Right lung (tissue), 2 donors: ENCODE measurements at regions not wholly inside any gene's neighbourhood (a gene's known extent, or its start where the extent isn't known, plus 50 kb on each side); places are given as distances from the start of the nearest gene placed in this dataset.

Source experiments
- DNase-seq, 2 donors: peaks; one replicate each; pipeline ENCODE4 v3.0.0-alpha.2; 2013

DNA sequence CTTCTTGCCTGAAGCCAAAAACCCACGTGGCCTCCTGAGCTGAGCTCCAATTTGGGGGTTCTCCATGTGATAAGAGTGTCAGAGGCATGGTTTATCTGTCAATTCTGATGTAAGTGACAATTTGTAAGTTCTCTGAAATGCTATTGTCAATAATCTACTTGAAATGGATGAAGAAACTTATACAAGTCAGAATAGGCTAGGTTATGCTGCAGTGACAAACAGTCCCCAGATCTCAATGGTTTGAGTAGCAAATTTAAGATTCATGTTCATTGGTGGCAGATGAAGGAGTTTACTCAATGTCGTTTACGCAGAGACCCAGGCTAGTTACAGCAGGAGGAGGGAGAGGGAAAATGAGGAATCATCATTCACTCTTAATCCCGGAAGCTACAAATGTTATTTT is 352.4 kb downstream of the KIF16B start:
- DNase-seq: no peak

GRCh38 chr20:16219182-16219581 is 354.1 kb downstream of the KIF16B start:
- DNase-seq: no peak

GRCh38 chr20:16216914-16217230 is 356.4 kb downstream of the KIF16B start:
- no peak for DNase-seq

GRCh38 chr20:16216227-16216913 is 356.9 kb downstream of the KIF16B start:
- no peak for DNase-seq

DNA sequence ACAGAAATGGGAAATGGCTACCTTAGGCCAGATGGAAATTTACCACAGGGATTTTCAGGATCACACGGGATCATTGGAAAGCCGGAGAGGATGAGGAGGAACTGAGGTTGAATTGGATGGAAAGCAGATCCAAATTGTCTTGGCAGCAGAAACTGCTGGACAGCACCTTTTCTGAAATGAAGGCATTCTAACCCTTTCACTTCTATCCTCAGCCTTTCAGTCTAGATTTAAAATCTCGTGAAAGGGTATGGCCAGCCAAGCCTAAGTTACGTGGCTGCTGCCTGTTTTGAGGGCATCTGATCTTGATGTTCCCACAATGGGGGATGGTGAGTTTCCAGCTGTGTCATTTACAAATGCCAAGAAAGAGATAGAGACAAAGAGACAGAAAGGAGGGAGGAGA is 358.2 kb downstream of the KIF16B start:
- DNase-seq: no peak

- no peak for DNase-seq
Observed at GRCh38 chr20:16212790-16213189, 360.5 kb downstream of the KIF16B start.

DNA sequence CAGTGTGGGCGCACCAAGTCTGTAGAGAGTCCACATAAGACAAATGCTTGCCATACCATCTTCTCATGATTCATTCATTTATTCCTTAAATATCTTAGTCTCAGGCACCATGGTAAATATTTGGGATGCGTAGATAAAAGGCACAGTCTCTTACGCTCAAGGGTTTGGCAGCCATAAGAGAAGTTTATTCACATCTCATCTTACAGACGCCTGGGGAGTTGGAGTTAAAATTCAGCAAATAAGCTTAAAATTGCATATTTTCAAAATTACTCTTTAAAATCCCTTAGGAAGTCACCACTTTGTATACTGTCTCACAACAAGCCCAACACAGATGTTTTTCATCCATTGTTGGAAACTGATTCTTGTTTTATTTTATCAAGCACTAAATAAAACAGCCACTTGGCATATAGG is 363.3 kb downstream of the KIF16B start:
- peak; percentile 15 to 25 for DNase-seq

DNA sequence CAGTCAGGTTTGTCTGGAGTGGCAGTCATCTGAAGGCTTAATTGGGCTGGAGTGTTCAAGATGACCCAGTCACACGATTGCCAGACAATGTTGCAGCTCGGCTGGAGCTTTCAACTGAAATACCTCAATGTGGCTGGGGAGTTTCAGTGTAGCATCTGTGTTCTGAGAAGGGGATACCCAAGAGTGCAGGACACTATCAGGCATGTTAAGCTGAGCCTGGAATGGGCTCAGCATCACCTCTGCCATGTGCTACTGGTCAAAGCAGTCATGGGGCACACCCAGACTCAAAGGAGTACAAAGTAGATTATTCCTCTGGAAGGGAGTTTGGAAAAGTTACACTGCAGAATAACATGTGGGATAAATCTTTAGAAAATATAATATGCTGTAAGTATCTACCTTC is 363.9 kb downstream of the KIF16B start:
- DNase-seq: no peak

- DNase-seq: no peak
Observed at GRCh38 chr20:16208443-16208842, 364.8 kb downstream of the KIF16B start.

DNA sequence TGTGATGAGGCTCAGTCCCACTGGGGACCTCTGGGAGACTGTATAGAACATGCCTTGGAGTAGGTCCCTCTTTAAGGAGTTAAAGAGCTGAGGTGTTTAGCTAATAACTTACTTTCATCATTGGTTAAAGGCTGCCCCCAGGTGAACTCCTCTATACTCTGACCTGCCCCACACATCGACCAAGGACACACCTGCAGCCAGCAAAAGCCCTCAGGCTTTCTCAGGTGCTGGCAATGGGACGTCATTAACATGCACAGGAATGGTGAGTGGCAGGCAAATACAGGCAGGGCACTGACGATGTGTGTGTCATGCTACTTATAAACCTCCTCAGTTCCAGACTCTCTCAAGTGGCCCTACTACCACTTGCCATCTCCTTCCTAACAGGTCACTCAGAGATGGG is 366.4 kb downstream of the KIF16B start:
- DNase-seq: no peak

DNA sequence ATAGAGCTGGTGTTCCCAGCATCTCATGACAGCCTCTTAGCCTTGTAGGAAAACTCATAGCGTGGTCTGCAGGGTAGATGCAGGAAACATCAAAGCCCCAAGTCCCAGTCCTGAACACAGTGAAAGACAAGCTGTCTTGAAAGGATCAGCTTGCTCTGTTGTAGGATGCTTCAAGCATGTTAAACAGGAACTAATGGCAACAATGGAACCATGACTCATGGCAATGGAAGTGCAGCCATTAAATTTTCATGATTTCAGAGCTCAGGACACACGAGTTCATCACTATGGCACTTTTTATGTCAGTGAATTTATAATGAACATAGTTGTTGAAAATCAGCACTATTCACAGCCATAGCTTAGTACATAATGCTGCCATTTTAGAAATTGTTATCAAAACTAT is 367.7 kb downstream of the KIF16B start:
- no peak for DNase-seq

DNA sequence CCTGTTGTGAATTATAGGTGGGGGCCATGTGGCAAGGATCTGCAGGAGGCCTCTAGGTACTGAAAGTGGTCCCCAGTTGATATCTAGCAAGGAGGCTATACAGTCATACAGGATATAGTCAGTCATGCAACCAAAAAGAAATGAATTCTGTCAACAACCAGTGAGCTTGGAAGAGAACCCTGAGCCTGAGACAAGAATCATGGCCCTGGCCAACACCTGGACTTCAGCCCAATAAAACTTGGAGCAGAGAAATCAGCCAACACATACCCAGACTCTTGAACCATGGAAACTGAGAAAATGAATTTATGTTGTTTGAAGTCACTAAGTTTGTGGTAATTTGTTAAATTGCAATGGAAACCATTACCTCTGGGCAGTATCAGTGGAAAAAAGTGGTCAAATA is 370.2 kb downstream of the KIF16B start:
- DNase-seq: no peak

GRCh38 chr20:16201191-16201590 is 372.1 kb downstream of the KIF16B start:
- DNase-seq: no peak

- DNase-seq: no peak
Observed at GRCh38 chr20:16197696-16198095, 375.6 kb downstream of the KIF16B start.

- no peak for DNase-seq
Observed at GRCh38 chr20:16195671-16196070, 377.6 kb downstream of the KIF16B start.

DNA sequence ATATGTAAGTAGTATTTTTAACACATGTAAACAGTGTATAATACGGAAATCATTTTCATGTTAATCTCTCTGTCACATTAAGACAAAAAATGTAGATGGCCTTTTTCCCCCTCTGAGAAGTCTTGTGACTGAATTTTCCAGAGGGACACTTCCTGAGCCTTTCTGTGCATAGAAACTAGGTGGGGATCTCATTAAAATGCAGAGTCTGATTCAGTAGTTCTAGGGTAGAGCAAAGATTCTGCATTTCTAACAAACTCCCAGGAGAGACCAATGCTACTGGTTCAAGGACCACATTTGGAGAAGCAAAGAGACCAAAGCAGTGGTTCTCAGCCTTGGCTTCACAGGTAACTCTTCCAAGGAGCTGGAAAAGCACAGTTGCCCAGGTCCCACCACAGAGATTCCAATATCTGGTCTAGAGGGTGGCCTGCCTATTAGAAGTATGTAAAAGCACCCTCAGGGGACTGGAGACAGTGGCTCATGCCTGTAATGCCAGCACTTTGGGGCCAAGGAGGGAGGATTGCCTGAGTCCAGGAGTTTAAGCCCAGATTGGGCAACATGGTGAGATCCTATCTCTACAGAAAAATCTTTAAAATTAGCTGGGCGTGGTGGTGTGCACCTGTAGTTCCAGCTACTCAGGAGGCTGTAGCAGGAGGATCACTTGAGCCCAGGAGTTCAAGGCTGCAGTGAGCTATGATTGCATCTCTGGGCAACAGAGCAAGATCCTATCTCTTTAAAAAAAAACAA is 378.5 kb downstream of the KIF16B start:
- DNase-seq: no peak

DNA sequence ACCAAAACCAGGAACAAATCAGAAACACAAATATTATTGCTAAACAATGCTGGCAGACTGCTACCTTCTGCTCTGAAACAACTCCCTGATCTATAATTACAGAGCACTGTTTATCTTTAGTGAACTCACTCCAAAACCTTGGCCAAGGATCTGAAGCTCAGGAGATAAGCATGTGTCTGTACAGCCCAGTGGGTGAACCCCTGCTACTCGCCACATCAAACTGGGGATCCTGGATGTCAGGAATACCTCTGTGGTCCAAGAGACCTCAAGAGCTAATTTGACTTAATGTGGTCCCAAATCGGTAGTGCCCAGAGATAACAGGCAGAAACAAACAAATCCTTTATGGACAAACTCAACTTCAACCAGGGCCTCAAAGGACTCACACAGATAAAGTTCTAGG is 381.8 kb downstream of the KIF16B start:
- DNase-seq: no peak

DNA sequence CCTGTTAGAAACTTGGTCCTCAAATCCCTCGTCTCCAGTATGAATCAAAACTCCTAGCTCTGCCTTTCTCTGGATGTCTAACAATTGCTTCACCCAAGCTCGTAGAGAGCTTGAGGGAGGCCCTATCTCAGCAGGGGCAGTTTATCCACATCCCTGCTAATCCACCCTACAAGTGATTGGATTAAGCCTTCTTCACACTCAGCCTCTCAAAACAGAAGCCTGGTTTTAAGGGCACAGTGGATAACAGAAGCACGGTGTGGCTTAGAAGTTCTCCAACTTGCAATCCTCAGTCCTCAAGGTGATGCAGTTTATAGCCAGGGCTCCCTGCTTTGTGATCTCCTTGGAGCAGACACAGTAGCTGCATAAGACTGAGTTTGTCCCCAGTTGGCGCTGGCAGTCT is 383.9 kb downstream of the KIF16B start:
- no peak for DNase-seq

GRCh38 chr20:16187956-16188616 is 385.2 kb downstream of the KIF16B start:
- no peak for DNase-seq

DNA sequence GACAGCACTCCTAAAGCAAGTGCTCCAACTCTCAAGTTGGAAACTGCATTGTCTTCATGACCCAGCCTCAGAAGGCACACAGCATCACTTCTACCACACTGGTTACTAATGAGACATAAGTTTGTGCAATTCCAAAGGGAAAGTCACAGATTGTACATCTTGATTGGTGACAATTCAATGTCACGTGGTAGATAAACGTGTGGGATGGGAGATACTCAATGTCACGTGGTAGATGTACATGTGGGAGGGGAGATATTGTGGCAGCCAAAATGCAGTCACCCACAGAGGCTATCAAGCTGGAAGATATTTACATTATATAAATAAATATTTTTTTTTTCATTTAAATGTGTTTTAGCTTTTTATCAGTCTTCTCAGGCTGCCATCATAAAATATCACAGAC is 393.3 kb downstream of the KIF16B start:
- no peak for DNase-seq

- DNase-seq: no peak
Observed at GRCh38 chr20:16179371-16179770, 393.9 kb downstream of the KIF16B start.

GRCh38 chr20:16178546-16179135 is 394.6 kb downstream of the KIF16B start:
- DNase-seq: peak in 1 of 2 donors; percentile 15
